ENCODE measurements at regions not wholly inside any gene's neighbourhood (a gene's known extent, or its start where the extent isn't known, plus 50 kb on each side); places are given as distances from the start of the nearest gene placed in this dataset.

DNA sequence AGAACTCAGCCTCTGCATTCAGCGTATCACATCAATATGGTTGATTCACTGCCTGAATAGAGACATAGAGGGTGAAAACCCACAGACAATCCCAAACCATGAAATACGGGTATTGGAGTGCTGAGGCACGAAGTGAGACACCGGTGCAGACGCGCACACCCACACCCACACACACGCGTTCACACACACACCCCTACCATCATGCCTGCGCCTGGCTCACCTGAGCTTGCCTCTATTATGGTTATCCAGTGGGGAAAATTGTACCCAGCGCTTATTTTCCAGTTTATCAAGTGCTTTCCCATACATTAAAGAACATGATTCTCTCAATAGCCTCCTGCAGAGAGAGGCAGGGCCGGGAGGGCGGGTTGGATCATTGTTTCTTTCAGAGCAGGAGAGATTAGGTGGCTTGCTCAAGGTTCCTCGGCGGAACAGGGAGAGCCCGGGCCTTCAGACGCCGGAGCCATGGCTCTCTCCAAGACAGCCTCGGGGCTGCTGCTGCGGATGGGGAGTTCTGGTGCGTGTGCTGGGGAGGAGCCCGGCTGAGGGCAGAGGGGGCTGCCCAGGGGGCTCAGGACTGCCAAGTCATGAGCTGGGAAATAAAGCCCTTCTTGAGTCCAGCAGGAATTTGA, 78.9 kb upstream of the THY1 start:
- intact Hi-C loops (cut with DNase I): no loop called here
- peak in 1 of 10 donors; percentile 34 for DNase-seq

GRCh38 chr11:119497717-119498116, 74.7 kb upstream of the THY1 start:
- no peak for DNase-seq
- intact Hi-C loops (cut with DNase I): no loop called here

DNA sequence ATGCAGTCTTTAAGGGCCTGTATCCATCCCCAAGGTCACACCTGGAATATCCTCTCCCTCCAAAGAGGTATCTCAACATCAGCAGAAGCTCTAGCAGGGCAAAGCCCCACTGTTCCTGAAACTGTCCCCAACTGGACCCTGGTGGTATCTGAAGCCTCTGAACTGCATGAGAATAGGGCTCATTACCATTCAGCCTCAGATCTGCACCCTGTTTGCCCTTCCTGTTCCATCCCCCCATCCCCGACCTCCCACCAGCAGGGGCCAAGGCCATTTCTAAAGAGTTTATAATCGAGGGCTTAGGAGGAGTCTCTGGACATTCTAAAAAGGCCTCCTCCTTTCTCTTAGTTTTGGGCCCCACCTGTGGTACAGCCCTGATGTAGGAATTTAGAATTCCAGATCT, 74.0 kb upstream of the THY1 start:
- no peak for DNase-seq
- intact Hi-C loops (cut with DNase I): no loop called here

DNA sequence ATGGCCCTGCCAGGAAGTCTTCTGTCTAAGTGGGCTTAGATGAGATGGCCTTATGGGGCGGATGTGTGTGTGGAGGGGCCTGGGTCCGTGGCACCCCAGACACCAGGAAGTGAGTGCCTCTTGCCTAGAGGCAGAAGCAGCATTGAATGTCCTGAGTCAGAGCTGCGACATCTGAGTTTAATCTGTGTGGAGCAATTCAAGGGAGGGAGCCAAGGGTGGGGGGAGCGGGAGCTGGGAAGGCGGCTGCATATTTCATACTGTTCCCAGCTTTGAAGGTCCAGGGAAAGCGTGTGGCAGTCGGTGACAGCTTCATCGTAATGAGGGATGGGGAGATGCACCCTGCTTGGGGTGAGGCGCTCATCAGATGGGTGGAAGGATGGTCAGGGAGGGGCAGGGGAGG, 73.5 kb upstream of the THY1 start:
- intact Hi-C loops (cut with DNase I): no loop called here
- no peak for DNase-seq

DNA sequence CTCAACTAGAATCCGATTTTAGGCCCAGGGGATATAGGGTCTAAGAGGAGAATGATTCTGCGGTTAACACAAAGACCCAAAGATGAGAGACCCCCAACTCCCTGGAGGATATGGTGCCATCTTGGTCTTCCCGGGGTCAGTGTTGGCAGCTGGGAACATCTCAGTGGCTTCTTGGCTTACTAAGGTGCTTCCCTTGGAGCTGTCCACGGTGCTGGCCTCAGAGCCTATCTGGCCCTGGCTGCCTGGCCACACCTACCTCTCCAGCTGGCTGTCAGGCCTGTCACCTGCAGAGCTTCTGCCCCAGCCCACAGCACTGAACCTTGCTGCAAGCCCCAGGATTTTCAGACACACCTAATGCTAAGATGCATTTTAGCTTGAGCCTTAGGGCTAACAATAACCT, 70.7 kb upstream of the THY1 start:
- intact Hi-C loops (cut with DNase I): no loop called here
- no peak for DNase-seq

GRCh38 chr11:119491753-119492510, 69.0 kb upstream of the THY1 start:
- peak in 7 of 10 donors; percentile 33 to 89 (median 55) for DNase-seq

DNA sequence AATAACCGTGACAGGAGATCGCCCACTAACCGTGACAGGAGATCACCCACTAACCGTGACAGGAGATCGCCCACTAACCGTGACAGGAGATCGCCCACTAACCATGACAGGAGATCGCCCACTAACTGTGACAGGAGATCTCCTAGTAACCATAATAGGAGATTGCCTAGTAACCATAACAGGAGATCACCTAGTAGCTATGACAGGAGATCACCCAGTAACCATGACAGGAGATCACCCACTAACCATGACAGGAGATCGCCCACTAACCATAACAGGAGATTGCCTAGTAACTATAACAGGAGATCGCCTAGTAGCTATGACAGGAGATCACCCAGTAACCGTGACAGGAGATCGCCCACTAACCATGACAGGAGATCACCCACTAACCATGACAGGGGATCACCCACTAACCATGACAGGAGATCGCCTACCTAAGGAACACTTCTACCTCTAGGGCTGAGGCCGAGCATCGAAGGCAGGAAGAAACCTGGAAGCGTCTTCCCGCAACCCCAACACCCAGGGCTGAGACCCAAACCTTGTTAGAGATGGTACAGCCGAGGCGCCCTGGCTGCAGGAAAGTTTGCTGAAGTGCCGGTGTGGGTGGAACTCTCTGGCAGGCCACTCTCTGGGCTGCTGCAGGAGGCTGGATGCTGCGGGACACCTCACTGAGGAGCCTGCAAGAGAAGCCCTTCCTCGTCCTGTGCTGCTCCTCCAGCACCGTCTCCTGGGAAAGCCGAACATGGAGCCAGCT, 67.5 kb upstream of the THY1 start:
- peak in 1 of 10 donors; percentile 67 for DNase-seq
- intact Hi-C loops (cut with DNase I): no loop called here

More at GRCh38 chr11:119491753-119492510, 69.0 kb upstream of the THY1 start:
- intact Hi-C loops (cut with DNase I): no loop called here

- intact Hi-C loops (cut with DNase I): no loop called here
- DNase-seq: peak in 2 of 10 donors; percentile 9 to 31
Observed at GRCh38 chr11:119489087-119489486, 66.1 kb upstream of the THY1 start.

- DNase-seq: peak in 2 of 10 donors; percentile 63 to 73
- intact Hi-C loops (cut with DNase I): no loop called here
Observed at GRCh38 chr11:119488256-119488995, 65.5 kb upstream of the THY1 start.

GRCh38 chr11:119486691-119487259, 63.8 kb upstream of the THY1 start:
- intact Hi-C loops (cut with DNase I): no loop called here
- DNase-seq: peak in 2 of 10 donors; percentile 1 to 54

- intact Hi-C loops (cut with DNase I): no loop called here
- peak in 1 of 10 donors; percentile 12 for DNase-seq
Observed at GRCh38 chr11:119486016-119486415, 63.0 kb upstream of the THY1 start.

GRCh38 chr11:119484741-119485605, 62.0 kb upstream of the THY1 start:
- DNase-seq: peak in 2 of 10 donors; percentile 8 to 52
- intact Hi-C loops (cut with DNase I): loop anchor here (5.0 kb wide), 3 partner anchors 182 to 682 kb away; partner anchors contain the start of gene NECTIN1

GRCh38 chr11:119483881-119484371, 61.0 kb upstream of the THY1 start:
- intact Hi-C loops (cut with DNase I): loop anchor here (5.0 kb wide), 3 partner anchors 183 to 683 kb away; partner anchors contain the start of gene NECTIN1

DNA sequence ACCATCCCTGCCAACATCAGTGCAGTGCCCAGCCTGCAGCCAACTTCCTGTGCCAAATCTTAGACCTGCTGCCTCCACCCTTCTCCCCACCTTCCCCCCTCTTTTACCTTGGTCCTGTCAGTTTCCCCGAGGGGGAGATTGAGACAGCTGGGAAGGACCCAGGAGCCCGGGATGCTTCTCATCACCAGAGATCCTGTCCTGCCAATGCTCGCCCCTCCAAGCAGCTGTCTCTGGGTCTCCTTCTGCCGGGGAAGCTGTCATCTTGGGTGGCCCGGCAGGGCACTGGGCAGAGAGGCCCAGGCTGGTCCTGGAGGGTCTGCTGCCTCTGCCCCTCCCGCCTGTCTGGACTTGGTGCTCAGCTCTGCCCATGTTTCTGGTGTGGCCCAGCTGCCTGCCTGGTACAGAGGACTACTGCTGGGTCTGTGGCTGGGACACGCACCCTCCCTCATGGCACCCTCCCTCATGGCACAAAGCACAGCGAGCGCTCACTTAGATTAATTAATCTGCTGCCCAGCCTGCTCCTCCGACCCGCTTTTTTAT, 60.4 kb upstream of the THY1 start:
- DNase-seq: peak in 2 of 10 donors; percentile 3 to 77
- intact Hi-C loops (cut with DNase I): loop anchor here (5.0 kb wide), 3 partner anchors 184 to 684 kb away; partner anchors contain the start of gene NECTIN1

More at GRCh38 chr11:119483881-119484371, 61.0 kb upstream of the THY1 start:
- peak in 2 of 10 donors; percentile 1 to 74 for DNase-seq

DNA sequence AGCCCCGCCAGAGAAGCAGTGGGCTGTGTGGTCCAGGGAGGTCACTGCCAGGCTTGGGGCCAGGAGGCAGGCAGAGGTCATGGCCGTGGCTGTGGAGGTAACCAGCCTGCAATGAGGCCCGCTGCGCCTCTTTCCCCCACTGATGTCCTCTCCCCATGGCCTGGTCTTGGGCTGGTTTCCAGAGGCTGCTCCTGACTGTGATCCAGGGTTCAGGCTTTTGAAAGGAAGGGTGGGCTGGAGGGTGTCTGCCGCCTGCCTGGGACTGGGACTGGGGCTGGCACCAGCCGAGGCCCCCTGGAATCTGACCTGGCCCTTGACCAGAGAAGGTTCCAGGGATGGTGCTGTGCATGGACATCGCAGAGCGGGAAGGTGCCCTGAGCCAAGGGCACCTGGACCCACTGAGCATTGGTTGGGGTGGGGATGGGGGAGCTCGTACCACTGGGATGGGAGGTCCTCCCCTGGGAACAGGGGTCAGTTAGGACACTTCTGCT, 59.6 kb upstream of the THY1 start:
- DNase-seq: peak in 1 of 10 donors; percentile 82
- intact Hi-C loops (cut with DNase I): loop anchor here (5.0 kb wide), 3 partner anchors 185 to 685 kb away; partner anchors contain the start of gene NECTIN1

- intact Hi-C loops (cut with DNase I): loop anchor here (1.0 to 5.0 kb wide), 5 partner anchors 52 to 685 kb away; partner anchors contain the start of gene NECTIN1
- DNase-seq: peak in 2 of 10 donors; percentile 6 to 84
Observed at GRCh38 chr11:119481667-119482400, 58.9 kb upstream of the THY1 start.

DNA sequence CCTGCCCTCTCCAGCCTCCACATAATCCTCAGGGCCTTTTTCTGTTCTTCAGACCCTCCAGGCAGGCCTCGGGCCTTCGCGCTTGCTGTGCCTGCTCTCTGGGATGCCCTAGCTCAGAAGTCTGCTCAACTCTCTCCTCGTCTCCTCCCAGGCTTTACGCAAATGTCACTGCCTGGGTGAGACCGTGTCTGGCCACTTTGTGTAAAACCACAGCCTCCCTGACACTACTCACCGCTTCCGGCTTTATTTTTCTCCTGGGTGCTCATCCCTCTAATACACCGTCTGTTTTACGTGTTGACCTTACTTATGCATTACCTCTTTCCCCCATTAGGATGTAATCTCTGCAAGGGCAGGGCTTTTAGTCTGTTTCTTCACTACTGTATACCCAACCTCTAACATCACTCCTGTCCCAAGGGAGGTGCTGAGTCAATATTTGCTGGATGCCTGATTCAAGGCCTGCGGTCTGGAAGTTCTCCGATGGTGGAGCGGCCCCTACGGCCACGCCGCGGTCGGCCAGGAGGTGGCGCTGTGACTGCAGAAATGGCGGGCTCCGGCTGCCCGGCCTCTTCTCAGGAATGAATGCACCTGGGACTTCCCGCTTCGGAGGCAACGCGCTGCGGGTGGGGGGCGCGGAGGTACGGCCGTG, 58.2 kb upstream of the THY1 start:
- DNase-seq: peak; percentile 73 to 98 (median 92)
- intact Hi-C loops (cut with DNase I): loop anchor here (1.0 to 5.0 kb wide), 5 partner anchors 53 to 686 kb away; partner anchors contain the start of gene NECTIN1

Data from posterior cingulate gyrus (tissue), 11 donors.